ENCODE measurements at regions not wholly inside any gene's neighbourhood (a gene's known extent, or its start where the extent isn't known, plus 50 kb on each side); places are given as distances from the start of the nearest gene placed in this dataset.

- Mint-ChIP-seq H3K27ac (no peak overlapping the region), H3K4me3 (no peak overlapping the region), H3K27me3 (no peaks in the 10 kb centered on the region), H3K9me3 (peaks cover 22% of the 10 kb centered on the region), H3K4me1 (ENCODE audit: low read depth) (no peaks in the 10 kb centered on the region), H3K36me3 (ENCODE audit: low read depth) (no peaks in the 10 kb centered on the region)
These were observed 164.2 kb upstream of the CLEC14A start for GRCh38 chr14:38420048-38420447.

- no peaks in the 10 kb centered on the region for H3K4me1 Mint-ChIP-seq (ENCODE audit: low read depth)
- peaks cover 17% of the 10 kb centered on the region for H3K9me3 Mint-ChIP-seq
- no peak overlapping the region for H3K4me3 Mint-ChIP-seq
- H3K27ac Mint-ChIP-seq: no peak overlapping the region
- H3K27me3 Mint-ChIP-seq: no peaks in the 10 kb centered on the region
- H3K36me3 Mint-ChIP-seq (ENCODE audit: low read depth): no peaks in the 10 kb centered on the region
These were observed 163.7 kb upstream of the CLEC14A start for GRCh38 chr14:38419579-38419978.

DNA sequence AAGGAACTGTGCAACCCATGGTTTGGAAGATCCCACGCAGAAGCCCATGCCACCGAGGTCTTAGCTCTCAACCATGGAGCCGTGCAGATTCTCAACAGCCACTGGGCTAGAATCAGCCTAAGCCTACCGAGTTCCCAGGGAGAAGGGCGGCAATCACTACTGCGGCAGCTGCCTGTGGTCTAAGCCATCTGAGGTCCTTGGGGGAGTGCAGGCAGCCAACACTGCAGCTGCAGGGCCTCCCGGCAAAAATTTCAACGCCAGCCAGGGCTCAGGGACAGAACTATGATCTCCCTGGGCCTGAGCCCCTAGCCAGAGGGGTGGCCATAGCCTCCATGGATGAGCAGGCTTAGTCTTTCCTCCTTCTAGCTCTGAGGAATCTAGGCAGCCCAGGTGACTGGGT lies 156.8 kb upstream of the CLEC14A start:
- no peaks in the 10 kb centered on the region for H3K9me3 Mint-ChIP-seq
- no peak overlapping the region for H3K4me3 Mint-ChIP-seq
- no peaks in the 10 kb centered on the region for H3K27me3 Mint-ChIP-seq
- H3K36me3 Mint-ChIP-seq (ENCODE audit: low read depth): no peaks in the 10 kb centered on the region
- H3K27ac Mint-ChIP-seq: no peak overlapping the region
- H3K4me1 Mint-ChIP-seq (ENCODE audit: low read depth): no peaks in the 10 kb centered on the region

- no peaks in the 10 kb centered on the region for H3K27me3 Mint-ChIP-seq
- no peaks in the 10 kb centered on the region for H3K9me3 Mint-ChIP-seq
- H3K36me3 Mint-ChIP-seq (ENCODE audit: low read depth): no peaks in the 10 kb centered on the region
- no peak overlapping the region for H3K4me3 Mint-ChIP-seq
- H3K27ac Mint-ChIP-seq: no peak overlapping the region
- H3K4me1 Mint-ChIP-seq (ENCODE audit: low read depth): no peaks in the 10 kb centered on the region
These were observed 154.5 kb upstream of the CLEC14A start for GRCh38 chr14:38410442-38410841.

DNA sequence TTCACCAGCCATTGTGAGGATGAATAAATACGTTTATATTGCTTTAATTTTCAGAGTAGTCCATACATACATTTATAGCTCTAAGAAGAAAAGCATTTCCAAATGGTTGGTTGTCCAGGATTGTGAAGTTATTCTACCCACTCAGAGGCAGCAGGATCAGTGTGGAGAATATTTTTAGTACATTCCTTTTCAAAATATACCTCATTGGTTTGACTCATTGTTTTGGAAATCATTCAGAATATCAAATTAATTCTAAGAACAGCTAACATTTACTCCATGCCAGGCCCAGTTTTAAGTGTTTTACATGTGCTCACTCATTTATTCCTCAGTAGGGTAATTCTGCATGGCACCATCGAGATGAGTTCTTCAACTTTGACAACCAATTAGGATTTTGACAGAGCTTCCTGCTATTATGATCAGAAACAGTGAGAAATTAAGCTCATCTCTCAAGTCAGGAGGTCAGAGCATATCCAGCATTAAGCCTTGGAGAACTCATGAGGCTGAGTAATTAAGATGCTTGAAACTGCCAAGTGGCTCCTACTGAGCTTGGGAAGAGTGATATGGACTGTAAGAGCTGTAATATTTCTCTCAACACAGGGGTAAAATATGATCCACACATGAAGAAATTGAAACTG lies 153.3 kb upstream of the CLEC14A start:
- Mint-ChIP-seq H3K9me3 (no peaks in the 10 kb centered on the region), H3K36me3 (ENCODE audit: low read depth) (no peaks in the 10 kb centered on the region), H3K4me1 (ENCODE audit: low read depth) (no peaks in the 10 kb centered on the region), H3K27ac (no peak overlapping the region), H3K4me3 (no peak overlapping the region), H3K27me3 (no peaks in the 10 kb centered on the region)

- Mint-ChIP-seq H3K4me3 (no peak overlapping the region), H3K27ac (no peak overlapping the region), H3K36me3 (ENCODE audit: low read depth) (no peaks in the 10 kb centered on the region), H3K4me1 (ENCODE audit: low read depth) (no peaks in the 10 kb centered on the region), H3K9me3 (no peaks in the 10 kb centered on the region), H3K27me3 (no peaks in the 10 kb centered on the region)
These were observed 150.2 kb upstream of the CLEC14A start for GRCh38 chr14:38405851-38406635.

DNA sequence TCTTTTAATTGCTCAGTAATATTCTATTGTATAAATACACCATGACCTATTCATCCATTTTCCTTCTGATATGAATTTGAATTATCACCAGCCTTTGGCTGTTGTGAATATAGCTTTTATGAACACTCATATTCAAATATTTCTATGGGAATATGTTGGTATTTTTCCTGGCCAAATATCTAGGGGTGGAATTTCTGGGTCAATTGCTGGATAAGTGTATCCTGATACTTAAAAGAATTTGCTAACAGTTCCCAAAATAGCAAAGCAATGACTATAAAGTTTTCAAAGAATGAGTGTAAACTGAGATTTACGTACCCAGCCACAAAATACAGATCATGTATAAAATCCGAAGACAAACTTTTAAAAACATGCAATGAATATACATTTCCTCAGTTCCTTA lies 148.7 kb upstream of the CLEC14A start:
- Mint-ChIP-seq H3K4me1 (ENCODE audit: low read depth) (no peaks in the 10 kb centered on the region), H3K9me3 (no peaks in the 10 kb centered on the region), H3K4me3 (no peak overlapping the region), H3K27ac (no peak overlapping the region), H3K36me3 (ENCODE audit: low read depth) (no peaks in the 10 kb centered on the region), H3K27me3 (no peaks in the 10 kb centered on the region)

GRCh38 chr14:38404100-38404541 lies 148.2 kb upstream of the CLEC14A start:
- Mint-ChIP-seq H3K36me3 (ENCODE audit: low read depth) (no peaks in the 10 kb centered on the region), H3K4me3 (no peak overlapping the region), H3K4me1 (ENCODE audit: low read depth) (no peaks in the 10 kb centered on the region), H3K9me3 (no peaks in the 10 kb centered on the region), H3K27me3 (no peaks in the 10 kb centered on the region), H3K27ac (no peak overlapping the region)

GRCh38 chr14:38400751-38401150 lies 144.9 kb upstream of the CLEC14A start:
- Mint-ChIP-seq H3K9me3 (no peaks in the 10 kb centered on the region), H3K4me3 (no peak overlapping the region), H3K36me3 (ENCODE audit: low read depth) (no peaks in the 10 kb centered on the region), H3K27ac (no peak overlapping the region), H3K27me3 (peaks cover 2% of the 10 kb centered on the region), H3K4me1 (ENCODE audit: low read depth) (no peaks in the 10 kb centered on the region)

- Mint-ChIP-seq H3K4me1 (ENCODE audit: low read depth) (no peaks in the 10 kb centered on the region), H3K4me3 (no peak overlapping the region), H3K9me3 (no peaks in the 10 kb centered on the region), H3K27me3 (peaks cover 5% of the 10 kb centered on the region), H3K27ac (no peak overlapping the region), H3K36me3 (ENCODE audit: low read depth) (no peaks in the 10 kb centered on the region)
These were observed 143.8 kb upstream of the CLEC14A start for GRCh38 chr14:38399652-38400051.

- H3K4me1 Mint-ChIP-seq (ENCODE audit: low read depth): no peaks in the 10 kb centered on the region
- no peak overlapping the region for H3K27ac Mint-ChIP-seq
- H3K4me3 Mint-ChIP-seq: no peak overlapping the region
- H3K9me3 Mint-ChIP-seq: no peaks in the 10 kb centered on the region
- no peaks in the 10 kb centered on the region for H3K36me3 Mint-ChIP-seq (ENCODE audit: low read depth)
- H3K27me3 Mint-ChIP-seq: peaks cover 5% of the 10 kb centered on the region
These were observed 138.9 kb upstream of the CLEC14A start for GRCh38 chr14:38394767-38395166.

- Mint-ChIP-seq H3K36me3 (ENCODE audit: low read depth) (no peaks in the 10 kb centered on the region), H3K27me3 (peaks cover 5% of the 10 kb centered on the region), H3K9me3 (no peaks in the 10 kb centered on the region), H3K4me1 (ENCODE audit: low read depth) (no peaks in the 10 kb centered on the region), H3K4me3 (no peak overlapping the region), H3K27ac (no peak overlapping the region)
These were observed 138.2 kb upstream of the CLEC14A start for GRCh38 chr14:38394064-38394463.

GRCh38 chr14:38391334-38391733 lies 135.4 kb upstream of the CLEC14A start:
- H3K36me3 Mint-ChIP-seq (ENCODE audit: low read depth): no peaks in the 10 kb centered on the region
- no peak overlapping the region for H3K4me3 Mint-ChIP-seq
- no peaks in the 10 kb centered on the region for H3K9me3 Mint-ChIP-seq
- H3K4me1 Mint-ChIP-seq (ENCODE audit: low read depth): no peaks in the 10 kb centered on the region
- H3K27ac Mint-ChIP-seq: no peak overlapping the region
- H3K27me3 Mint-ChIP-seq: peaks cover 5% of the 10 kb centered on the region

DNA sequence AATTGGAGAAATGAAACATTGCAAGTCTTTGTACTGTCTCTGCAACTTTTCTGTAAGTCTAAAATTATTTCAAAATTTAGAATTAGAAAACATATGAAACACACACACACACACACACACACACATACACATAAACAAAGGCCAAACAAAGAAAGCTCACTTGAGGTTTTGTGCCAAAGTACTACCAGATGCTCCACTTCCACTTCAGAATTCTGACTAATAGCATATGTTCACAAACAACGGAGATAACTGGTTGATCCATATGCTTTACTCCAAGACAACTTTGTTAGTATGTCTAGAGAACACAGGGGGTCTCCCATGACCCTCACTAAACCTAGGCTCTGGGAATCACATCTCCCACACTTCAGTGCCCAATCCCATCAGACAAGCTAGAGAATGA lies 133.8 kb upstream of the CLEC14A start:
- no peaks in the 10 kb centered on the region for H3K27me3 Mint-ChIP-seq
- no peaks in the 10 kb centered on the region for H3K9me3 Mint-ChIP-seq
- no peak overlapping the region for H3K4me3 Mint-ChIP-seq
- no peaks in the 10 kb centered on the region for H3K4me1 Mint-ChIP-seq (ENCODE audit: low read depth)
- H3K27ac Mint-ChIP-seq: no peak overlapping the region
- no peaks in the 10 kb centered on the region for H3K36me3 Mint-ChIP-seq (ENCODE audit: low read depth)

GRCh38 chr14:38387821-38388220 lies 131.9 kb upstream of the CLEC14A start:
- Mint-ChIP-seq H3K27me3 (no peaks in the 10 kb centered on the region), H3K4me3 (no peak overlapping the region), H3K9me3 (no peaks in the 10 kb centered on the region), H3K36me3 (ENCODE audit: low read depth) (no peaks in the 10 kb centered on the region), H3K27ac (no peak overlapping the region), H3K4me1 (ENCODE audit: low read depth) (no peaks in the 10 kb centered on the region)

- H3K27me3 Mint-ChIP-seq: no peaks in the 10 kb centered on the region
These were observed 129.9 kb upstream of the CLEC14A start for GRCh38 chr14:38385836-38386235.

More at GRCh38 chr14:38385836-38386235, 129.9 kb upstream of the CLEC14A start:
- no peaks in the 10 kb centered on the region for H3K36me3 Mint-ChIP-seq (ENCODE audit: low read depth)
- no peak overlapping the region for H3K4me3 Mint-ChIP-seq
- H3K27ac Mint-ChIP-seq: no peak overlapping the region
- no peaks in the 10 kb centered on the region for H3K9me3 Mint-ChIP-seq
- no peaks in the 10 kb centered on the region for H3K4me1 Mint-ChIP-seq (ENCODE audit: low read depth)

All from stimulated activated naive CD8-positive, alpha-beta T cell treated with anti-CD3 and anti-CD28 coated beads, Interleukin-15, Interleukin-2, amounts not matched to agents 100 ng/mL and 50 ng/mL, for 24 hours (primary cell).